Urothelium cell line (cell line): ENCODE measurements at regions not wholly inside any gene's neighbourhood (a gene's known extent, or its start where the extent isn't known, plus 50 kb on each side); places are given as distances from the start of the nearest gene placed in this dataset.
"Not testable (repeated sequence)": the region's sequence is repeated elsewhere in the genome, so short reads cannot be mapped to it uniquely, and the experiment has no call there.

ENCODE experiments used
- DNase-seq: peaks from one replicate; pipeline ENCODE4 v3.0.0; 2011; ENCODE audit warnings: low spot score, mixed read lengths
- FAIRE-seq: peaks from 2 replicates; lab custom pipeline; 2011; peaks lifted over from hg19 to GRCh38; lab: Jason Lieb, UNC

DNA sequence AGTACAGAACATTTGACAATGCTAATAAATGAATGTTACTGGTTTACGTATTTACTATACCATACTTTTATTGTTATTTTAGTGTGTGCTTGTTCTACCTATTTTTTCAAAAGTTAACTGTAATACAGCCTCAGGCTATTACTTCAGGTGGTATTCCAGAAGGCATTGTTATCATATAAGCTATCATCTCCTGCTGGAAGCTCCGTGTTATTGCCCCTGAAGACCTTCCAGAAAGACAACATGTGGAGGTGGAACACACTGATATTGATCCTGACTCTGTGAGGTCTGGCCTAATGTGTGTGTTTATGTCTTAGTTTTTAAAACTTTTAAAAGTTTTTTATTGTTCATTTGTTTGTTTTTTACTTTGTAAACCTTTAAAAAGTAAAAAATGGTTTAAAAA is 509.8 kb upstream of the SPRY2 start:
- DNase-seq (no peak), FAIRE-seq (no peak)

DNA sequence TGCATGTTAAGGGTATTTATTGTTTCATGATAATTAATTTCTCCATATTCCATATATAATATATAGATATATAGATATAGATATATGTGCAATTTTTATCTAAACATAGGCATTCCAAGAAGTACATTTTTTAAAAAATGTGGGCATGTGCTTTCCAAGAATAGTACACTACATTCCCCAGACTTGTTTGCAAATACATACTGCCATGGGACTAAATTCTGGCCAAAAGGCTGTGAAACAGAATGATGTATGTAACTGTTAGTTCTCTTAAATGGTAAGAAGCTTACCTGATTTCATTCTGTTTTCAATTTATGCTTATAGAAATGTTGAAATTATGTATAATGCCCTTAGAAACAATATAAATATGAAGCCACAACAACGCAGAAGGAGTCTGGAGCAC is 503.2 kb upstream of the SPRY2 start:
- FAIRE-seq (no peak), DNase-seq (no peak)

DNA sequence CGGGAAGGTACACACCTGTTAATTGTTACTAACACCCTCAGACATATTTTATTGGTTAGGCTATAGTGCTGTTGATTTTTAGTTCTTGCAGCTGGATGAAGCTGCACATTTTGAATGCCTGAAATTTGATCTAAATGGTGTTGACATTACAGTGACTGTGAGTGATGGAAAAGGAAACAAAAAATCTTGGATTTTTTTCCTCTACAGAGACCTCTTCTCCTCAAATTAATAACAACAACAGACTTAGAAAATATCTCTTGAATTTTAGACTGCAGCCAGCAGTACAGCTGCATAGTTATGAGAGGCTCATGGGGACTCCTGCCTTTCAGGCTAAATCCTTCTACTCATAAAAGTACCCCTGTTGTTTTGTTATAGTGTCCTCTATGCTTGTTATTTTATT is 500.5 kb upstream of the SPRY2 start:
- no peak for DNase-seq
- FAIRE-seq: no peak

DNA sequence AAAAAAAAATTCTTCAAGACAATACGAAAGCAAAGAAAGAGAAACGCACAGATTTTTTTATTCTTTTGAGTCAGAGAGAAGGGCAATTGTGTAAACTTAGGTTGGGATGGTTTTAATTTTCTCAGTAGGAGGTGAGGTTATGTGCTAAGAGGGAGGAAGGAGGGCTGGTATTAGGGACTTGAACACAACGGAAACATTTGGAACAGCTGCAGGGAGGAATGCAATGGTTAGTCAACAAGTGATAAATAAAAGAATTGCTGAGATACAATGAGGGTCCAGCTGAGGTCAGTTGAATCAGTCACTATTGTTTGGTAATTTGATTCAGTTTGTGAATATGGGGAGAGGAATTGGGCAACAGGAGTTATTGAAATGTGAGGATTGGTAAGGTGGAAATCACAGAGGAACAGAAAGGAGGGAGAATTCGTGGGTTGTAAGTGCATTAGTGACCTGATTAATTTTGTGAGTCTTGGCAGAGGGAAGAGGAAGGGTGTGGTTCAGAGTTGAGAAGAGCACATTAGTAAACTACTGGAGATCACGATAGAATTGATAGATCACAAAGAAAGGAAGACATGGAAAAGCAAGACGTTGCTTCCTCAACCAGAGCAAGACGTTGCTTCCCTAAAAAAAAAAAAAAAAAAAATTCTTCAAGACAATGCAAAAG is 499.5 kb upstream of the SPRY2 start:
- no peak for DNase-seq
- FAIRE-seq: no peak

DNA sequence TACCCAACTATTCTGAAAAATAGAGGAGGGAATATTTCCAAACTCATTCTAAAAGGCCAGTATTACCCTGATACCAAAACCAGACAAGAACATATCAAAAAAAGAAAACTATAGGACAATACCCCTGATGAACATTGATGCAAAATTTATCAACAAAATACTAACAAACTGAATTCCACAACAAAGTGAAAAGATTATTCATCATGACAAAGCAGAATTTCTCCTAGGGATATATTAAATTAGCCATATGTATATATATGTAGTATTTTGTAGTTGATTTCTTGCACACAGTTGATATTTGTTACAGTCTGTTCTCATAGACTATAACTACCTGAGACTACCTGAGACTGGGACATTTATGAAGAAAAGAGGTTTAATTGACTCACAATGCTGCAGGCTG is 495.0 kb upstream of the SPRY2 start:
- FAIRE-seq (no peak), DNase-seq (no peak)

DNA sequence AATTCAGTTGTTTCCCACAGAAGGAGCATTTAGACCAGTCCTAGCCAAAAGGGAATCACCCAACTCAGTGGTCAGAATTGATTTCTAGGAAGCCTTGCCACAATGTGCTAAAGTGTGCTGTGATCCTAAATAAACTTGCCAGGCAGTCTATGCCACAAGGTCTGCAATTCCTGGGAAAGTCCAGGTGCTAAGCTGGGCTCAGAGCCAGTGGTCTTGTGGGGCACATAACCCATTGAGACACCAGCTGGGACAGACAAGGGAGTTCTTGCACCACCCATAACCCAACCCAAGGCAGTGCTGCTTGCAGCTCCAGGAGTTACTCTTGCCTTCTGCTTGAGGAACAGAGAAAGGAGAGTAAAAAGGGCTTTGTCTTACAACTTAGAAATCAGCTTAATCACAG is 489.5 kb upstream of the SPRY2 start:
- FAIRE-seq (no peak), DNase-seq (no peak)

DNA sequence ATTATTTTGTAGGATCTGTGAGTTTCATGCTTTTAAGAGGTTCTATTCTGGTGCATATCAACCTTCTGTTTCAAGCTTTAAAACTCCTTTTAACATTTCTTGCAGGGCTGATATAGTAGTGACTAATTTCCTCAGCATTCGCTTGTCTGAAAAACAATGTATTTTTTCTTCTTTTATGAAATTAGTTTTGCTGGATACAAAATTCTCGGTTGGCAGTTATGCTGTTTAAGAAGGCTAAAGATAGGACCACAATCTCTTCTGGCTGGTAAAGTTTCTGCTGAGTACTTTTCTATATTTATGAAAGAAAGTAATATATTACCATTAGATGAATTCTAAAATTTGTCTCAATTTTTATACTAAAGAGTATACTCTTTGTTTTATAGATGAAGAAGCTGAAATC is 487.8 kb upstream of the SPRY2 start:
- no peak for DNase-seq
- FAIRE-seq: no peak

DNA sequence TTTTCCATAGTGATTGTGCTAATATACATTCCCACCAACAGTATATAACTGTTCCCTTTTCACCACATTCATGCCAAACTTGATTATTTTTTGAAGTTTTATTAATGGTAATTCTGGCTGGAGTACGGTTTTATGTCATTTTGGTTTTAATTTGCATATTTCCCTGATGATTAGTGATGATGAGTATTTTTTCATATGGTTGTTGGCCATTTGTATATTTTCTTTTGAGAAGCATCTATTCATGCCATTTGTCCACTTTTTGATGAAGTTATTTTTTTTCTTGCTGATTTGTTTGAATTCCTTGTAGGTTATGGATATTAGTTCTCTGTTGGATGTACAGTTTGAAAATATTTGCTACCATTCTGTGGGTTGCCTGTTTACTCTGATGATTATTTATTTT is 484.4 kb upstream of the SPRY2 start:
- FAIRE-seq (no peak), DNase-seq (no peak)

DNA sequence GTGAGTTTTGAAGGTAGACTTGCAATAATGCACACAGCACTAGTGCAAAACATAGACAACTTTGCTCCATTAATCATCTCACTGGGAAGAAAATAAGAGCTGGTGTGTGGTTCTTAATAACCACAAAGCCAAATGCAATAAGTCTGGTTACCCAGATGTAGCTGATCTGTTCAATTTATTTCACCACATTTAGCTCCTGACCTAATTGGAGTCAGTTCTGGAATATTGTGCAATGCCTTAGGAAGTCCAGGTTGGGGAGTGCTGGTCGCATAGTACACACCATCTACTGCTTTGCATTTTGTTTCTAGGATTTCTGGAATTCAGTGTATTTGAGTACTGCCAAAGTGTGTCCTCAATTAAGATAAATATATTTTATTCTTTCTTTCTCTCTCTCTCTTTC is 483.3 kb upstream of the SPRY2 start:
- no peak for FAIRE-seq
- DNase-seq: no peak

DNA sequence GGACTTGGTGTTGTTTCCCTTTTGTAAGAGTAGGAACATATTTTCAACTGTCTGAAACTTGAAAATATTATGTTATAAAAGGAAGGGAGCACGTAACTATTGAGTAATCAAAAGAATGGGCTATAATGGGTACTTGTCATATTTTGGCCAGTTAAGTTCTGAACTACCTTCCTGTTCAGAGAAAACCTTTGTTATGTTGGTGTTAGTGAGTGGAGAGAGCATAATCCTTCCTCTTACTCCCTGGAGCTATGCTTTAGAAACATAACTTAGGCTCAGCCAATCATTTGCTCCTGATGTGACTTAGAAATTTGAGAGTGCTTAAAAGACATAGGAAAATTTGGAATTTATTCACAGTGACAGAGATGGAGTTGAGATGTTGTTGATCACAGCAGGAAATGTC is 482.5 kb upstream of the SPRY2 start:
- DNase-seq (no peak), FAIRE-seq (no peak)

DNA sequence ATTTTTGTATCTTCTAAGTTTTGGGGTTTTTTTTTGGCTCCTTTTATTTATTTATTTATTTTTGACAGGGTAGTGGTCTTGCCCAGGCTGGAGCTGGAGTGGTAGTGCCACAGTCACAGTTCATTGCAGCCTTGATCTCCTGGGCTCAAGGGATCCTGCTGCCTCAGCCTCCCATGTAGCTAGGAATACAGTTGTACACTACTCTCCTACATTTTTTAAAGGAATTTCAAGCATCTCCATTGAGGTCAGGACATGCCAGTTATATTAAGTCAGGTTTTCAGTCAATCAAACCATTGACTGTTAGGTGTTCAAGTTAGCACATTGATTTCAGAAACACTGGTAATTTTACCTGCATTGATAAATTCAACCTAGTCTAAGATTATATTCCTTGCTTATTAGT is 480.5 kb upstream of the SPRY2 start:
- DNase-seq (no peak), FAIRE-seq (no peak)

DNA sequence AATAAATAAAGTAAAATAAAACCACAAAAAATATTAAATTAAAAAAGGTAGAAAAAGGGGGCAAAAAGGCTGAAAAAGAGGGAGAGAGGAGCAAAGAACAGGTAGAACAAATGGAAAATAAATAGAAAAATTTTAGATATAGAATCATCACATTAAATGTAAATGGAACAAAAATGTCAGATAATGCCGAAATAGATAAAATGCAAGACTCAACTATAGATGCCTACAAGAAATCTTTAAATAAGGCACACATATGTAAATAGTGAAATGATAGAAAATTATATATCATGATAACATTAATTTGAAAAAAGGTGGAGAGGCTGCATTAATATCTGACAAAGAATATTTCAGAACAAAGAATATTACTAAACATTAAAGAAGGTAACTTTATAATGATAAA is 477.1 kb upstream of the SPRY2 start:
- no peak for FAIRE-seq

DNA sequence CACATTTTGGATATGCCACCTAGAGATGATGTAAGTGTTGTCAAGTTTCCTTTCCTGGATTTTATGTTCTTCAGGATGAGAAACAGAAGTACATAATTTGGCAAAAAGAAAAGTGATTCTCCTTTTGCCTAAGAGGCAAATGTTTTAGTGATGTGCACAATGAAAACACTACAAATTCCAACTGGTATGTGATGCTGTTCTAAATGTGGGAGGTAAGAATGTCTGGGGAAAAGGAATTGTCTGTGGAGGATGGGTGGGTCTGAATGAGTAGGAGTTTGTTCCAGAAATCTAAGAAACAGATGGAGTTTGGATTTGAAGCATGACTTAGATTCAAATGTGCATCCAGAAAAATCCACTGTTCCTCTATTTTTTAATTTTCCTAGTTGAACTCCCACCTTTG is 473.6 kb upstream of the SPRY2 start:
- no peak for DNase-seq
- FAIRE-seq: no peak

More for the DNA sequence above, 477.1 kb upstream of the SPRY2 start:
- DNase-seq: no peak

DNA sequence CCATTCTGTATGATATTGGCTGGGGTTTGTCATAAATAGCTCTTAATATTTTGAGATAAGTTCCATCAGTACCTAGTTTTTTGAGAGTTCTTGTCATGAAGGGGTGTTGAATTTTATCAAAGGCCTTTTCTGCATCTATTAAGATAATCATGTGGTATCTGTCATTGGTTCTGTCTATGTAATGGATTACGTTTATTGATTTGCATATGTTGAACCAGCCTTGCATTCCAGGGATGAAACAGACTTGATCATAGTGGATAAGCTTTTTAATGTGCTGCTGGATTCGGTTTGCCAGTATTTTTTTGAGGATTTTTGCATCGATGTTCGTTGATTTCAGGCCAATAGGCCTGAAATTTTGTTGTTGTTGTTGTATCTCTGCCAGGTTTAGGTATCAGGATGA is 469.4 kb upstream of the SPRY2 start:
- DNase-seq, FAIRE-seq: not testable (repeated sequence)

DNA sequence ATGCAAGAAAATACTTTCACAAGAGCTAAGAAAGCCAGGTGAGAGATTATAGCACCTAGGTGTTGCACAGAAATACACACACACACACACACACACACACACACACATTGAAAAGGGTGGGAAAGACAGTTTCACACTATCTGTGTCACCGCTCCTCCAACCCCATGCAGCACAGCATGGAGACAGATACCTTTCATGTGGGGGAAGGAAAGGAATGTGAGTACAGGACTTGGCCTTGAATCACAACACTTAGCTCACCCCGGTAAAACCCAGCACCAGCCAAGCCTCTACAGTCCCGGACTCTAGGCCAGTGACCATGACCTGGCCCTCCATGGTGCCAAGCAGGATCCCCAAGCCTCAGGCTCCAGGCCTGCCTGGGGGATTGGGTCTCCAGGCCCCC is 462.0 kb upstream of the SPRY2 start:
- FAIRE-seq: no peak
- no peak for DNase-seq

DNA sequence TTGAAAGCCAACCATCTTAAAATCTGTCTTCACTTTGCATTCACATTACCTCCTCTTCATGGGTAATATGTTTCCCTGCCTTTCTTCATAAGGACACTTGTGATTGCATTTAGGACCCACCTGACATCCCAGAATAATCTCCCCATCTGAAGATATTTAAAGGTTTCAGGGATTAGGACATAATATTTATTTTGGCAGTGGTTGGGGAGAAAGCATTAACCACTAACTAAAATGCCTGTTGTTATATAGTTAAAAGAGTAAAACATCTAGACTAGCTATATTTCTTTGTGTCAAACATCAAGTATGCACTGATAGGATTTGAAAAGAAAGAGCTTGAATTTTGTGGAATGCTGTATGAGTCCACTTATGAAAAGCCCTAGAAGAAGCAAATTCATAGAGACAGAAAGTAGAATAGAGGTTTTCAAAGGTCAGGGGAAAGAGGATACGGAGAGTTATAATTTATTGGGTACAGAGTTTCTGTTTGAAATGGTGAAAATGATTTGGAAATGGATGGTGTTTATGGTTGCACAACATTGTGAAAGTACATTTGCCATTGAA is 457.7 kb upstream of the SPRY2 start:
- FAIRE-seq: no peak
- no peak for DNase-seq

DNA sequence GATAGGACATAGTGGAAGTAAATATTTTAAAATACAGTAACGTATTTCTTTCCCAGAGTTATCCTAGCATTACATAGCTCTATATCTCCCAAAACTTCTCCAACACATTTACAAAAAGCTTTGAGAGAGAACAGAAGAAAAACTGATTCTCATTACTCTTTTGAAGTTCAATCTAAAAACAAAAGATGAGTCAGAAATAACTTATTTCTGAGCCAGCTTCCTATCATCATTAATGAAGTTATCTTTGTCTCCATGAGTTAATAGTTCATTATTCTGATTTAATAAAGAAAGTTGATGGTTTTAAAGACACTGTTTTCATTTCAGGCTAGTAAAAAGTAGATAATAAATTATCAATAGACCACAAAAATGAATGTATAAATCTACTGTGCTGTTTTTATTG is 446.7 kb upstream of the SPRY2 start:
- no peak for FAIRE-seq

DNA sequence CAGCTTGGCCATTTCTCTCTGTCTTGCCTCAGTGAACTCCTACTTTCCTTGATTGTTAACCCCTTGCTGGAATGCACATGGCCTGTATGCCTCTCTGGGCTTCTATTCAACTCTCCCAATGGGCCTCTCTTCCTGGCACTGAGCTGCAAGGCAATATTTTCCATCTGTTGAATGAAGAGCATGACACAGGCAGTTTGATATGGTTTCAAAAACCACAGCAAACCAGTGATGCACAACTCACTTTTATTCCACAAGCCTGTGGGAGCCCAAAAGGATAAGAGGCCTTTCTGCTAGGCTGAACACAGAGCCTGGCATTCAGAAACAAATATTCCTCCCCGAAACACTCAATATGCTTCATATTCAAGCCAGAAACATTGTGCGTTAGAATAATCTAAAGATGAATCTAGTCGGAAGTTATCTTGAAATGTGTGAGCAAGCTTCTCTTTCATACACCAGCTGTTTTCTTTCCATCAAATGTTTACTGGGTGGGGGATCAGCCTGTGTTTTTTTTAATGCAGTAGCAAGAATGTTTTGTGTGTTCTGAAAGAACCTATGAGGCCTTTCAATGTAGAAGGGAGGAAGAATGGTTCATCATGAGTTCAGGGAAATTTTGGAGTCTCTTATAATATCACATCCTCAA is 443.1 kb upstream of the SPRY2 start:
- FAIRE-seq (no peak), DNase-seq (no peak)

More for the DNA sequence above, 446.7 kb upstream of the SPRY2 start:
- DNase-seq: no peak

DNA sequence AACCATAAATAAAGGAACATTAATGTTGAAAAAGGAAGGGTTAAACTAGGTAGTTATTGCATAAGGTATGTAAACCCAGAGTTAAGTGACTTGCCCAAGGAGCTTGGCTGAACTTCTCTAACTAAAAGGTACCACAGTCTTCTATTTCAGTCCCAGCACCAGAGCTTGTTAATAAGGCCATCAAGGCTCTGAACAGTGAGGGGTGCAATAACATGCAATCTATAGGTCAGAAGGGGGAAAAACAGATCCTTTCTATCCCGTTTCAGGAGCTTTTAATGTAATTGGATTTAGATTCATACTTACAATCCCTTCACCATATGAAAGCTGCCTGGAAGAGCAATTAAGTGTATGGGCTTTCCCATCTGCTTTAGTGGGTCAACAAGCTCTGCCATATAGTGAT is 441.5 kb upstream of the SPRY2 start:
- DNase-seq: no peak
- FAIRE-seq: no peak

DNA sequence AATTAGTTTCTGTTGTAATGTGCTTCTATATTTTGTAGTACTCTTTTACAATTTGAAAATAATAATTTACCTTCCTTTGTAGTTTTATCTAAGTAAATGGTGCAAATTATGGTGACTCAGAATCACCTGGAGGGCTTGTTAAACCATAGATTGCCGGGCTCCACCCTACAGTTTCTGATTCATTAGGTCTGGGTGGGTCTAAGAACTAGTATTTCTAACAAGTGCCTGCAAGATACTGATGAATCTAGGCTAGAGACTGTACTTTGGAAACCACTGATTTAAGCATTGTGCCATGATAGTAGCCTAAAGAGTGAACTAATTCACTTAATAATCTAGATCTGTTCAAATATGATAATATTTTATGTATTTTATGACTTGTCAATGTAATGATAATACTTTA is 437.4 kb upstream of the SPRY2 start:
- DNase-seq (no peak), FAIRE-seq (no peak)

DNA sequence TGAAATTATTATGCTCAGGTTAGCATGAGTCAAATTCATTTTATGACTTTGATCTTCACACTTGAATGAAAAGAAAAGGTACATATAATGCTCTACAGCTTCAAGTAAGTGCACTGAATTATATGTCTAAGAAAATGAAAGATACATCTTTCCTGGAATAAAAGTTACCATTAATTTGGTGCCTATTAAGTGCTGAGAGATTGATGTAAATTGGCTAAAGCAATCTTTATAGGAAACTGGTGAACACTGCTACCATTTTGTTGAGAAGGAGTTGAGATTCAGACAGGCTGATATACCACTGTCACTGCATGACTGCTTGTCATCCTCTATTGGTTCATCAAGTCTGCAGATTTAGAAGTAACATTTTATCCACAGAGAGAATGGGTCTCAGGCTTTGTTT is 416.8 kb upstream of the SPRY2 start:
- DNase-seq (no peak), FAIRE-seq (no peak)

DNA sequence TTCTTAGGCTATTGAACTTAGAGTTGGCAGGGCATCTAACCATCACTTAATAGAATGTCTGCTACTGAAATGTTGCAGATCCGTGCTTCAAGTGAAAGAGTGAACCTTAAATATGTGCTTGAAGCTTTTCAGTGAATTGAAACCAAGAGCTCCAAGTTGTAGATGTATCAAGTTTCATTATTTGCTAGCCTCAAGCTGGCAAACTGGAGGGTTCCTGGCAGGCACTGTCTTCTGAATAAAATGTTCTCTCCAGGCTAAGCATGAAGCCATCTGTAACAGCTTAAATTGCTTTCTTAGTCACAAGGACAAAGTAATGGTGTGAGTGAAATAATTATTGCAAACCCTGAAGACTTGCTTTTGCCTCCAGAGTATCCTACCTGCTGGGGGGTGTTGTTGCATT is 415.0 kb upstream of the SPRY2 start:
- FAIRE-seq (no peak), DNase-seq (no peak)

DNA sequence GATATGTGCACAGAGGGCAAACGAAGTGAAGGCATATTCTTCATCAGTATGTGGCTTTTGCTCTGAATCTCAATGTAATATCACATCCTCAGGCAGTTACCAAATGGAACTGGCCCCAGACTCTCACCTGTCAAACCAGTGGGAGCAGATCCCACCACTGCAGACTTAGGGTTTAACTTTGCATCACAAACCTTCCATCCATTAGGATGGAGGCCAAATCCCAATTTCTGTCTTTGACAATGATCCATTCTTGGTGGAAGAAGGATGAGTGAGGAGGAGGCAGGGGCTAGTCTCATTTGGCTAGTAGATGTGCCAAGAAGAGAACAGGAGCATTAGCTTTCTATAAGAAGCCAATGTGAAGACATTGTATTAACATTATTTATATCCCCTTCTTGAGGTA is 413.5 kb upstream of the SPRY2 start:
- FAIRE-seq (no peak), DNase-seq (no peak)
